Transverse colon (tissue), 4 donors: ENCODE measurements at regions not wholly inside any gene's neighbourhood (a gene's known extent, or its start where the extent isn't known, plus 50 kb on each side); places are given as distances from the start of the nearest gene placed in this dataset.

ENCODE experiments used
- DNase-seq: peaks from one replicate; pipeline ENCODE4 v3.0.0-alpha.2; 2019
- H3K27ac ChIP-seq, 4 donors: fragments of 200-600 bp; sonication (generic); 2 replicates each; pipeline ENCODE4 v1.5.1; 2016 to 2018; ENCODE audit warnings: inconsistent platforms in 4 of 4
- H3K27me3 ChIP-seq: fragments of 200-600 bp; sonication (generic); 2 replicates; pipeline ENCODE4 v1.5.1; 2017; ENCODE audit warnings: inconsistent platforms
- H3K36me3 ChIP-seq, 4 donors: fragments of 200-600 bp; sonication (generic); 2 replicates each; pipeline ENCODE4 v1.5.1; 2017 to 2019; ENCODE audit warnings: inconsistent platforms in 4 of 4
- H3K4me1 ChIP-seq, 4 donors: fragments of 200-600 bp; sonication (generic); 2 replicates each; pipeline ENCODE4 v1.5.1; 2017 to 2020; ENCODE audit warnings: inconsistent platforms in 4 of 4
- H3K4me3 ChIP-seq, 4 donors: fragments of 200-600 bp; sonication (generic); 1 replicate in 1 of 4; 2 replicates in 3 of 4; pipeline versions ENCODE4 v1.5.1 to v1.6.1; 2017 to 2019; ENCODE audit warnings: inconsistent platforms in 4 of 4
- H3K9me3 ChIP-seq, 2 donors: fragments of 200-600 bp; sonication (generic); 2 replicates each; pipeline ENCODE4 v1.5.1; 2017 to 2019; ENCODE audit warnings: inconsistent platforms in 2 of 2
- CTCF ChIP-seq, 5 experiments: fragments of 200-600 bp in 3 of 5; fragments of 450-650 bp in 2 of 5; sonication (generic) in 3 of 5; IDR thresholded peaks; 1 replicate in 2 of 5; 2 replicates in 3 of 5; pipeline ENCODE4 v1.5.1; 2016 to 2017; ENCODE audit warnings: antibody characterized with exemption in 5 of 5, inconsistent platforms in 3 of 5, mild to moderate bottlenecking in 2 of 5, moderate library complexity in 1 of 5
- EP300 ChIP-seq: sonication (generic); formaldehyde crosslinking; IDR thresholded peaks from one replicate; pipeline ENCODE4 v1.6.1; 2017; ENCODE audit warnings: antibody characterized with exemption, low read depth
- POLR2A ChIP-seq: fragments of 450-650 bp; IDR thresholded peaks from one replicate; pipeline ENCODE4 v1.6.1; 2016; ENCODE audit warnings: antibody characterized with exemption, mild to moderate bottlenecking, moderate library complexity
- POLR2AphosphoS5 ChIP-seq, 3 donors: sonication (generic); formaldehyde crosslinking; IDR thresholded peaks; one replicate each; pipeline ENCODE4 v1.6.1; 2016; ENCODE audit warnings: antibody characterized with exemption in 3 of 3
- WGBS, 2 donors: methylation state at CpG; one replicate each; pipeline ENCODE4 v1.1.5; 2018; ENCODE audit warnings: low coverage in 1 of 2; 5-methylcytosine and 5-hydroxymethylcytosine counted together
- in situ Hi-C, 4 donors: fragments of 200-750 bp; cut with MboI; loops; one replicate each; pipeline versions ENCODE4 v1.15.0 to v1.15.1; 2017; ENCODE audit warnings: low sequenced_read_pairs in 3 of 4, low pct_ligation_motif_present in 1 of 4, low pct_unique_long_range_greater_than_20kb in 1 of 4
- intact Hi-C: fragments of 100-400 bp; cut with DNase I; formaldehyde crosslinking; loops from one replicate; pipeline ENCODE4 v1.15.1; 2023; ENCODE audit warnings: low total_unique reads

- TF ChIP-seq POLR2A = no peak
- no peak for TF ChIP-seq EP300
- TF ChIP-seq CTCF (IDR thresholded peaks at IDR 0.05) = no peak
- TF ChIP-seq POLR2AphosphoS5 (IDR thresholded peaks at IDR 0.05) = no peak
- Histone ChIP-seq H3K36me3 (no peaks in the 10 kb centered on the region), H3K4me1 (no peaks in the 10 kb centered on the region), H3K27me3 (no peaks in the 10 kb centered on the region), H3K9me3 (no peaks in the 10 kb centered on the region), H3K27ac (no peak overlapping the region), H3K4me3 (no peak overlapping the region)
- 58 to 60% methylated on average over 1 of the region's 1 CpG for WGBS, 2 donors
- DNase-seq = no peak
- intact Hi-C loops (no loop called here), in situ Hi-C loops (no loop called here)
Observed at GRCh38 chr13:64423467-64423866, 2806.7 kb downstream of the PCDH9 start.

GRCh38 chr13:64420181-64420580, 2810.0 kb downstream of the PCDH9 start:
- H3K4me3 ChIP-seq = no peak overlapping the region
- WGBS, 2 donors = 95 to 96% methylated on average over 3 of the region's 3 CpGs
- no peaks in the 10 kb centered on the region for H3K9me3 ChIP-seq
- in situ Hi-C loops = no loop called here
- H3K4me1 ChIP-seq = no peaks in the 10 kb centered on the region
- H3K27me3 ChIP-seq = no peaks in the 10 kb centered on the region
- H3K27ac ChIP-seq = no peak overlapping the region
- no peak for DNase-seq
- no peak for TF ChIP-seq POLR2AphosphoS5 (IDR thresholded peaks at IDR 0.05)
- TF ChIP-seq POLR2A = no peak
- no peak for TF ChIP-seq CTCF (IDR thresholded peaks at IDR 0.05)
- TF ChIP-seq EP300 = no peak
- H3K36me3 ChIP-seq = no peaks in the 10 kb centered on the region
- intact Hi-C loops = no loop called here

- H3K36me3 ChIP-seq = no peaks in the 10 kb centered on the region
- H3K4me3 ChIP-seq = no peak overlapping the region
- H3K4me1 ChIP-seq = no peaks in the 10 kb centered on the region
- H3K9me3 ChIP-seq = no peaks in the 10 kb centered on the region
- DNase-seq = no peak
- 74 to 79% methylated on average over 3 of the region's 3 CpGs for WGBS, 2 donors
- in situ Hi-C loops (no loop called here), intact Hi-C loops (no loop called here)
- no peaks in the 10 kb centered on the region for H3K27me3 ChIP-seq
- TF ChIP-seq EP300 (no peak), POLR2AphosphoS5 (IDR thresholded peaks at IDR 0.05) (no peak), CTCF (IDR thresholded peaks at IDR 0.05) (no peak), POLR2A (no peak)
- no peak overlapping the region for H3K27ac ChIP-seq
Observed at GRCh38 chr13:64417581-64417980, 2812.6 kb downstream of the PCDH9 start.

GRCh38 chr13:64414381-64414780, 2815.8 kb downstream of the PCDH9 start:
- Histone ChIP-seq H3K4me1 (no peaks in the 10 kb centered on the region), H3K9me3 (no peaks in the 10 kb centered on the region), H3K36me3 (no peaks in the 10 kb centered on the region), H3K4me3 (no peak overlapping the region), H3K27me3 (no peaks in the 10 kb centered on the region), H3K27ac (no peak overlapping the region)
- DNase-seq = no peak
- intact Hi-C loops = no loop called here
- in situ Hi-C loops = no loop called here
- TF ChIP-seq POLR2AphosphoS5 (IDR thresholded peaks at IDR 0.05) (no peak), CTCF (IDR thresholded peaks at IDR 0.05) (no peak), EP300 (no peak), POLR2A (no peak)
